ENCODE measurements at regions not wholly inside any gene's neighbourhood (a gene's known extent, or its start where the extent isn't known, plus 50 kb on each side); places are given as distances from the start of the nearest gene placed in this dataset.
"Not testable (repeated sequence)": the region's sequence is repeated elsewhere in the genome, so short reads cannot be mapped to it uniquely, and the experiment has no call there.

DNA sequence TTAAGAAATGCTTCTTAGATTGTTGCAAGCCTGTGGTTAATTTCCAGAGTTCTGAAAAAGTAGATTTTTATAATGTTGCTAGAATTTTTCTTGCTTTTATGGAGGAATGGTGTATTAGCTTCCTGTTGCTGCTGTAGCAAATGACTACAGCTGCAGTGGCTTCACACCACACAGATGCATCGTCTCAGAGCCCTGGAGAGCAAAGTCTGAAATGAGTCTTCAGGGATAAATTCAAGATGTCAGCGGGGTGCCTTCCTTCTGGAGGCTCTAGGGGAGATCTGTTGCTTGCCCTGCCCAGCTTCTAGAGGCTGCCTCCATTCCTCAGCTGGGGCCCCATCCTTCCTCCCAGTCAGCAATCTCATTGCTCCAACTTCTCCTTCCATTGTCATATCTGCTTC, 187.8 kb downstream of the ZNF516 start:
- no peak for DNase-seq

DNA sequence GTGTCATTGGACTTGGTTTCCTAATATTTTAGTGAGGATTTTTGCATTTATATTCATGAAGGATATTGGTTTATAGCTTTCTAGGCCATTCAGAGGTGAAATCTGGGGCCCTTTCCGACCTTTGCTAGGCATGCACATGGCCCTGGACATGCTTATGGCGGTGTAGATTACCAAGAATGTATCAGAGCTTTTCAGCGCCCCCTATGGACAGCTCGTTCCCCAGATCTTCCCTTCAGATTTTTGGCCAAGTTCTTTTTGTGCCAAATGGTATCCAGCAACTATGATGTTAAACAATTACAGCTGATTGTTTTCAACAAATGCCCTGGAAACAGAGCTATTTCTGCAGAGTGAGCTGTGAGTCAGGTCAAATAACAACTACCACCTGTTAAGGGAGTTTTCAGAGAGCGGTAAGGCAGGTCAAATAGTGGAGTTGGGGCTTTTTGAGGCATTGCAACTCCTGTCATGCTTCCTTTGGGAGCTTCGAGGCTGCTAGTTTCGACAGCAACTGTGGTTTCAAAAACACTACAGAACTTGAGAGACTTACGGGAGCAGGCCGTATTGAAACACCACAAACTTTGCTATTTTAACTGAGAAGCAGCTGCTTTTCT, 188.3 kb downstream of the ZNF516 start:
- DNase-seq, result no peak

DNA sequence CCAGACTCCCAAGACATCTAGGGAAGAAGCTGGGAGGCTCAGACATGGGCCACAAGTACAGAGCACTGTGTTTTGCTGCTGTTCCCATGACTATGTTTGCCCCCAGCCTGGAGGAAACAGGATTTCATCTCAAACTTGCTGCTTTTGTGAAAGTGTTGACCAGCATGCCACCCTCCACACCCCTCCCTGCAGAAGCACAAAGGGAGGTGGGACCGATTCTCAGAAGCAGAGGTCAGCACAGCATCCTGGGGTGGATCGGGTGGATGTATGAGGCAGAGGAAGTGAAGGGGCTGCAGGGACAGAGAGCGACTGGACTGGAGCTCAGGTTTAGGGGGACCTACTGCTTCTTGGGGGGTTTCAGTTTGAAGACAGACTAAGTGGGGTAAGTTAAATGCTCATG, 209.2 kb downstream of the ZNF516 start:
- no peak for DNase-seq

DNA sequence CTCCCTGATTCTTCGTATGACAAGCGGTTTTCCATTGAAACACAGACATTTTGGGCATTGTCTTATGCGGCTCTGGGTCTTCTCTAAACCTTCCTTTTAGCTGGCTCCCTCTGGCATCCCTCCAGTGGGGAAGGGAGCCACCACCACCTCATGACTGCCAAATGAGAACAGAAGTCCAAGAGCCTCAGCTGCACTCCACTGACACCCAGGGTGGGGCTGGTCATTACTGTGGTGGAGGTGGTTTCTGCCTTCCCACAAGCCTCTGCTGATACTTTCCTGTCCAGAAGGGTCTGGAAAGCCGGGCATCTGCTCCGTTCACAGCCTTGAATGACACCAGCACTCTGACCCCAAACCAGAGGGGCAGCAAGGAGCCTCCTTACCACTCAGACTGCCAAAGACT, 213.5 kb downstream of the ZNF516 start:
- DNase-seq, result no peak

DNA sequence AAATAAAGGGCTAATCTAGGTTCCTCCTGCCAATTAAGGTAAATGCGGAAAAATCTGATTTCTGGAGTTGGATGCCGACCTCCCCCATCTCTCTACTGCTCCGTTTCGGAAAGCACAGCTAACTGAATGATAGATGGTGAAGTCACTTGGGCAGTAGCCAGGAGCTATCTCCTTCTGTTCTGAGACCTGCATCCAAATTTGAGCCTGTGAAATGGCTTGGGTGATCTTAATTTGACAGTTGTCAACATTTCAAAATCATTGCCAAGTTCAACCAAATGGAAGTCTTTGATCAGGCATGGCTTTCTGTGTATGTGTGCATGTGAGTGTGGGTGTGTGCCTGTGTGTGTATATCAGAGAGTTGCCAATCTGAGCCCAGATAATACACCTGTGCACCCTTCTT, 217.2 kb downstream of the ZNF516 start:
- no peak for DNase-seq

DNA sequence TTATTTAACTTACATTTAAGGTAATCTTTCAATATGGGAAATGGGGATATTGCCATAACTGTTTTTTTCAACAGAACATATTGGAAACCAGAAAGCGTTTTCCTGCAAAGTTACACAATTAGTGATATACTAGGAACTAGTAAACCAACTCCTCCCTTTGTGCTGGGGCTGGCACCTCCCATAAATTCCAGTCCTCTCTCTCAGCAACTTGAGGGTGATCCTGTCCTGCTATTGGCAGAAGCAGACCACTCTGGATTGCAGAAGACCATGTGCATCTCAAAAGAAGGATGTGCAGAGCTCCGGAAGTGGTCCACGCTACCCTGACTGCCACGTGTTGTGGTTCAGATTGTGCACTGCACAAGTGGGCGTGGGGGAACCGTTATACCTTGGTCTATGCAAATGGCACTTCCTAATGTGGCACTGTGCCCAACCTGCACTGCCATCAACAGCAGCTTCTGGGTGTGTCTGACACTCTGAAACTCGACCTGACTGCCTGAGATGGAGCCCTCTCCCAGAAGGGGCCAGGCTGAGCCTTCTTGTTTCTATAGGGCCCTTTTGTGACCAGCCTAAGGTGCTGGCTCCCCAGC, 219.2 kb downstream of the ZNF516 start:
- no peak for DNase-seq

DNA sequence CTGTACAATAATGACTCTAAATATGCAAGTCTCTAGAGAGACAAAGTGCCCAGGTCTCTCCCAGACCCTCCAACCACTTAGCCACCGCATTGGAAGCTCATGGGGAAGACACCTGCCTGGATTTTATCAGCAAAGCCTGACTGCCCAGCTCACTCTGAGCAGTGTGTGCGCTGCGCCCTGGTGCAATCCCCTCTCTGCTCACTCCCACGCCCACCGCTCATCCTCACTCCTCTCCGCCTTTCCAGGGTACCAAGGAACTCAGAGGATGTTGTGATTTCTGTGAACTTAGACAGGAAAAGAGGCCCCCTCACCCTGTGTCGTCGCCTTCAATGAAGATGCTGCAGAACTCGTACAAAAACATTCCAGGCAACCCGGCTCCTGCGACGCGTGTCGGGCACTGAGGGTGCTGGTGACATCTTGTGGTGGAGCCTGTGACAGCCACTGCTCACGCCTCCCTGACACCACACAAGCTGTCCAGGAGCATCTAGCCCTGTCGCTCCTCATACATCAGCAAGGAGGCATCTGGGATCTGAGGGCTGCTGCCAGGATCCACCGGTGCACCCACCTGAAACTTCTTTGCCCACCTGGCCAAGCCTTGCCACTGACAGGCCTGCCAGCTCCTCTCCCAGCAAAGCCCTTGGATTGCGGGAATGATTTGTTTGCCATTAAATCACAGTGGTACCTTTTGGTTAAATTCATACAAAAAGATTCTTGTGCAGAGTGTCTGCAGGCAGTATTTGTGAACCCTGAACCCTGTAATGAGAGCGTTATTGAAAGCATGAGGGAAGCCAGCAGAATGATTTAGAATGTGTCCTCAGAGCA, 220.4 kb downstream of the ZNF516 start:
- DNase-seq, result no peak

DNA sequence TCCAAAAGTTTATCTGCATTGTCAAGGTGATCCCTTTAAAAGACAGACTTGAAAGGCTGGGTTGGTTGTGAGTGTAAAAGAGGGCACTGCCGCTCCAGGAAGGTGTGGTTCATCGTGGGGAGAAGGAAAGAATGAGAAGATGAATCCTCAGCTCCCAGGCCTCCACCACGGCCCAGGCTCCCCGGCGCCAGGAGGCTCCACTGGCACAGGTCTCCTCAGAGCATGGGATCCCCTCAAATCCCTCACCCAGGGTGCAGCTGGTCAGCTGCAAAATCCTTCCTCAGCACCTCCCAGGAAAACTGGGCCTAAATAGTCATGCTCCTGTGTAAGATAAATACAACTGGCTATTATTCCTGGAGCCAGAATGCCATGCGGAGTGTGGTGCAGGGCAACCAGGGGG, 221.1 kb downstream of the ZNF516 start:
- no peak for DNase-seq

DNA sequence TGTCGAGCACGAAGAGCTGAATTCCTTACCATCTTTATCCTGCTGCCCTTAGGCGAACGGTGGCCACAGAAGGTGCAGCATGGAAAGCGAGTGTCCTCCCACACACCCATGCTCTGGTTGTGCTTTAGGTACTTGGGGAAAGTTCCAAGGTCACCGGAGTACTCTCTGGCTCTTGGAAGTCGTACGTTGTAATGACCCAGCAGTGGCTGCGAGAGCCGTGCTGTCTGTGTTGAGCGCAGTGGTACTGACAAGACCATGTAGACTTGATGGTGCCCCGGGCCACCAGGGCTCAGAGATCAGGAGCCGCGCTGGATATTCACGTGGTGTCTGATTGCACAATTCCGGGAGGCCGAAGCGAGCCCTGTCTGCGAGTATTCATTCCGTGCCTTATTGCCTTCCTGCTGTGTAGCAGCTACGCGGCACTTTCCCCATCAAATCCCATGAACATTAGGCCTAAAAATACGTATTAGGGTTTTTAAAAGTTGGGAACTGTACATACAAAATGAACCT, 222.0 kb downstream of the ZNF516 start:
- DNase-seq, result no peak

DNA sequence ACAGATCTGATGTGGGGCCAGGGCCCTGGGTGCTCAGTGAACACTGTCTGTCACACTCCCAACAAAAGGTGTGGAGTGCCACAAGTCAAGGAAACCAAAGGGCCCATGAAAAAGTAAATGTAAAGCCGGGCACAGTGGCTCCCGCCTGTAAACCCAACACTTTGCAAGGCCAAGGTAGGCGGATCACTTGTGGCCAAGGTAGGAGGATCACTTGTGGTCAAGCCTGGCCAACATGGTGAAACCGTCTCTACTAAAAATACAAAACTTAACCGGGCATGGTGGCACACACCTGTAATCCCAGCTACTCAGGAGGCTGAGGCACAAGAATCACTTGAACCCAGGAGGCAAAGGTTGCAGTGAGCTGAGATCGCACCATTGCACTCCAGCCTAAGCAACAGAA, 227.6 kb downstream of the ZNF516 start:
- not testable (repeated sequence) for DNase-seq

DNA sequence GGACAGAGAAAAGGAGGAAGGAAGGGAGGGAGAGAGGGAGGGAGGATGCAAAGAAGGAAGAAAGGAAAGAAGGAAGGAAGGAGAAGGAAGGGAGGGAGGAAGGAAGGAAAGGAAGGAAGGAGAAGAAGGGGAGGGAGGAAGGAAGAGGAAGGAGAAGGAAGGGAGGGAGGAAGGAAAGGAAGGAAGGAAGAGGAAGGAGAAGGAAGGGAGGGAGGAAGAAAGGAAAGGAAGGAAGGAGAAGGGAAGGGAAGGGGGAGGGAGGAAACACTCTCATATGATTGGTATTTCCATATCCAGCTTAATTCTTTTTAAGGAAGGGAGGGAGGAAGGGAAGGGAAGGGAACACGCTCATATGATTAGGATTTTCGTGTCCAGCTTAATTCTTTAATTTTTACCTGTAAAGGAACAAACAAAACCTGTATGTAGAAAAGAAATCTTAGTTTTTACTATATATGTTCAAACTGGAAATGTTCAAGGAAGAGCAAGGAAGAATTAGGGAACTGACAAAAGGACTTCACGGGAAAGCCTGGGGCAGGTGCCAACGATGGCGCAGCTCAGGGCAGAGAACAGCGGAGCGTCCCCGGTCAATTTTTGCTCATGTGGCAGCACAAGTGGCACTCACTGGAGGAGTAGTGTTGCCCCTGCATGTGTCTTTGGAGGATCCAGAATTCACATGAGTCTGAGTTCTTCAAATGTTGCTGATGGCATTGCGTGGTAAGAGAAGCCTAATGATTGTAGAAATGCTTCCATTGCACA, 228.6 kb downstream of the ZNF516 start:
- no peak for DNase-seq

DNA sequence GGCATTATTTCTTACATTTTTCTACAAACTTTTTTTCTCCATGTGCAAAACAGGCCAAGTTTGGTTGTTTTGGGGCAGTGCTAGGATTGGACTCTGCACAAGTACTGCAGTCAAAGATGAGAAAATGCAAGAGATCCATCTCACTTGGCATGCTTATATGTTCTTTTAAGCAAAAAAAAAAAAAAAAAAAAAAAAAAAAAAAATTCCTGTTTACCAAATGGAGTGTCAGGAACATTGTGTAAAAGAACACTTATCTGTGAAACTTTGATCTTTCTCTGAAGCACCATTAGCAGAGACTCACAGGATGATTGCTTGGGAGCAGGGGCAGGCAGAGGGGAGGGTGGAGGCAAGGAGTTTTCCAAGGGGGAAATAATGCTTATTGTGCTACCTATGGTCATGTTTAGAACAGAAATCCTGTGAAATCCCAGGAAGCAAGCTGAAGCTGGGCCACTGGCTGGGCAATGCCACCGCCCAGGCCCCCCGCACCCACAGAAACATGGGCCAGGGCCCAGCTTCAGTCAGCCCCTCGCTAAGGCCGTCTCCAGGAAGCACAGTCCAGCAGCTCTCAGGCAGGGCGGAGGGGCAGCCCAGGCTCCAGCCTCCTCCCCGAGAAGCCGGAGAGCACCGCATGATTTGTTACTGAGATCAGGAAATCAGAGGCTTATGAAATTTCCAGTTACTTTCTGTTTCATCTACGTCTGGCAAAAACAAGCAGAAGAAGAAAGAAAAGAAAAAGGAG, 229.4 kb downstream of the ZNF516 start:
- no peak for DNase-seq

DNA sequence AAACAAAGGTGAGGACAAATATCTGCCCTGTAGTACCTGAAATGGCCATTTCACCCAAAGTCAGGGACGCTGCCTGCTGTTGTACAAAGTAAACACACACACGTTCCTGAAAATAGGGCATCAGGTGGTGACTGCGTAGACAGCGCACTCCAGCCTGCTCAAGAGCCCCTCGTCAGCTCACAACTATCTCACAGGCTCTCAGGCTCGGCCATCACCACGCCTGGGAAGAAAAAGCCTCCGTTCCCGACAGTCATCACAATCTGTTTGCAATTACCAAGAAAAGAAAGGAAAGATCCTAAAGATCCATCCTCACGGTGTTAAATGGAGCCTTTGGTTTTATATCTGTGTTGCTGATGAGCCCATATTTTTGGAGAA, 230.2 kb downstream of the ZNF516 start:
- no peak for DNase-seq

DNA sequence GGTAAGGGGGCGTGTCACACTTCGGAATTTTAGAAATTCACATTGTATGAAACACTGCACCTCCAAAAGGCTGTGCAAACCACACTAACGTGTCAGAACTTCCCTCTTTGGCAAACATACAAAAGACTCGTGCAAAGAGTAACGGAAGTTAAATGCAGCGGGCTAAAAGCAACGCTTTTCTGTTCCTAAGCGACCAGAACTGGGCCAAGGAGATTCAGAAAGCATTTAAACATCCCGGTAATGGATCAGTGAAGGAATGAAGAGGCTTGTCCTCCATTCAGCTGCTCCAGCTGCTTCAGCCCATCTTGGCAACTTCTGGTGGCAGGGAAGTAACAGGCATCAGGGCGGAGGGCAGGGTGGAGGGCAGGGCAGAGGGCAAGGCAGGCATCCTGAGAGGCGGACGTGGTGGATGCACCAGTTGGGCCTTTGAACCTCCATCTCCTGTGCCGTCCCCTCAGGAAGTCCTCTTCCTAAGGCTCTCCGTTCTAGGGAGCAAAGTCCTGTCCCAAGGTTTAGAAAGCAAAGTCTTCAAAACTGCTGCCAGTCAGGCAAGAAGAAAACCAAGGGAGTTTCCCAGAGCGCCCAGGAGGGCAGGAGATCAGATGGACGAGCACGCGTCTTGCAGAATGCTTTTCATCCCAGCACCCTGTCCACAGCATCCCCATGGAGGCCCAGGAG, 230.7 kb downstream of the ZNF516 start:
- no peak for DNase-seq

DNA sequence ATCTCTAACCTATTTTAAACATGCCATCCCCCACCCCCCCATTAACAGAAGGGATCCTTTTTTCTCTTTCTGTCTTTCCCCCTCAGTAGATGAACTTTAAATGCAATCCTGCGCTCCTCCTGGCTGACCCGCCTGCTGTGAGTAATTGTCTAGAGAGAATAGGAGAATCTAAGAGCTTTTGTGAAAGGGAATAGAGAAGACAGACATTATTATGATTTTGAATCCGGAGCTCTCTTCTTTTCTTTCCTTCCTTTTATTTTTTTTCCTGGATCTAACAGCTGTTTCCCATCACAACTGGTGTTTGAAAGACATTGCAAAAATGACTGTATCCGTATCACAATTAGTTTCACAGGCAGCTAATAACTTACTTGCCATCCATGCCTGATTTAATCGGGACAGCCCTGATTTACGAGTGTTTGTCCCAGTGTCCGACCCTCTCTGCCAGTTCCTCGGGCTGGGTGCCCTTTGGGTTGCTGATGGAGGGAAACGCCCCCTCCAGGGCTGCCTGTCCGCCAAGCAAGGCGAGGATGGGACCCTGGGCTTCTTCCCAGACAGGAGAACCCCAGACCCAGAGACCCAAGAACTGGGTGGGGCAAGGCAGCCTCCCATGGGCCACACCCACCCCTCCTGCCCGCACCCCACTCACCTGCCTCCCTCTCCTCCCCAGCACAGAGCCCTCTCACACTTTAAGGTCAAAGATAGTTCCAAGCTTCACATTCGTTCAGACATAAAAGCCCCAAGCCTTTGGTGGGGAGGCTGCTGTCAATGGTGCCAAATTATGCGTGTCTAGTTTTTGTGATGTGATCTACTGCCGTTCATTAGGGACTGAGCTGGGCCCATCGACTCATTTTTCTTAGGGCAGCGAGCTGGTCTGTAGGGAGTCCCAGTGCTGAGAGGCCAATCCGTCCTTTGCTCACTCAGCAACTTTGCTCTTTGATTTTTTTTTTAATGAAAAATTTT, 231.7 kb downstream of the ZNF516 start:
- no peak for DNase-seq

DNA sequence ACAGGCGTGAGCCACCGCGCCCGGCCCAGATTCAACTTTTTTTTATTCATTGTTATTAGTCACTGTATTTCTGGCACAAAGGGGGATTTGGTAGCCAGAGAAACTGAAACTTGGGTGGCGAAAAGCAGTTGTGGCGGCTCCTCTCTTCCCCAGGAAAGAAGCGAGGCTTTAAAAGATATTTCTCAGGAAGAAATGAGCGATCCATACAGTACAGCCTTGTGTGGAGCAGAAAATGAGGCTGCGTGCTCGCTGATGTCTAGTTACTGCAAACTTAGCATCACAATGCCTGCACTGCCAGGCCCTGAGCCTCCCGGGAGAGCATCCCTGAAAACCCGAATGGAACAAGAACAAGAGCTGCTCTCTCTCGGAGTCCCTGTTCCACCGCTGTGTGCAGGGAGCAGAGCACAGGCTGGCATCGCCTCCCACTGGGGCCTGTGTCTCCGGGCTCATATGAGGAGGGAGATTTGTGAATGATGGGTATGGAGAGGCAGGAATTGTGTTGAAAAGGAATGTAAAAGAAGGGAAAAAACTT, 234.0 kb downstream of the ZNF516 start:
- DNase-seq, result no peak

DNA sequence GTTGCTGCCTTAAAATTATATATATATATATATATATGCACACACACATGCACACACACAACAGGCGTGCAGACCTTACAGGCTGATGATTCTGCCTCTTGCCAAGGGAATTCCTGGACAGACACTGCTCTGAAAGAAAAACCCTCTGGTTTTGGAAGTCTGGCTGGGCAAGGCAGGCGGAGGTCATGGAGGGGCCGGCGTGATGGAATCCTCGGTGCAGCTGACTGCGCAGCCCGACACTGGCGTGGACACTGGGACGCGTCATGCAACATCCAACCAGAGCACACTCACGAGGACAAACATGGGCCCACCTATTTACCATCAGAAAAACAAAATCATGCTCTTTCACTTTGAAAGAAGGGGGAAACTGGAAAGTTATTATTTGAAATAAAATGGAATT, 235.3 kb downstream of the ZNF516 start:
- DNase-seq, result no peak

DNA sequence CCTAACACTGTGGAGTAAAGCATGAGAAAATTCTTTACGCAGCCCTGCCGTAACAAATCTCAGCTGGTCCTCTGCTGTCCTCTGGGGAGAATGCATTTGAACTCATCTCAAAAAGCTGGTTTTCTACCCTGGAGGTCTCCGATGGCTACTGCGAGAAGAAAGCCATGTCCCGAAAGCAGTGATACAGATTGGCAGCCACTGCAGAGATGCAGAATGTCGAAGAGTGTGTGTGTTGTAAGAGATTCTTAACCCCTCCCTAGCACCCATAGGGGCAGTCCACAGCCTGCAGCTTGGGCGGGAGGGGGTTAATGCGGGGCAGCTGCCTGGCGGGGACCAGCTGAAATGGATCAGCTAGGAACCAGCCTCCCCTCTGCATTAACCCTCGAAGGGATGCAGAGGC, 235.9 kb downstream of the ZNF516 start:
- DNase-seq, result no peak

DNA sequence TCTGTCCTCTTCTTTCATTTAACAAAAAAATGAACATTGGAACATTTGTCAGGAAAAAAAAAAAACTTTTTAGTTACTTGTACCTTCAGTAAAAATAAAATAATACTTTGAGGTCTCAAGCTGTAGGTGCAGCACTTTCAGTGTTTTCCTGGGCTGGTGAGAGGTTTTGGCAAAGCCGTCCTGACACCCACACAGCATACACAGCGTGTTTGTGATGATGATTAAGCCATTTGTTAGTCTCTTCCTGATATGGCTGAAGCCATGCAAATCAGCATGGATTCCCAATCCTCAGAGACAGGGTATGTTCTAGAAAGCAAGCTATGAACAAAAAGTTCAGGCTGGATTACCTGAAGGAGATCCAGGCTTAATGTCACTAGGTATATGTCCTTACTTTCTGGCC, 236.8 kb downstream of the ZNF516 start:
- DNase-seq, result no peak

DNA sequence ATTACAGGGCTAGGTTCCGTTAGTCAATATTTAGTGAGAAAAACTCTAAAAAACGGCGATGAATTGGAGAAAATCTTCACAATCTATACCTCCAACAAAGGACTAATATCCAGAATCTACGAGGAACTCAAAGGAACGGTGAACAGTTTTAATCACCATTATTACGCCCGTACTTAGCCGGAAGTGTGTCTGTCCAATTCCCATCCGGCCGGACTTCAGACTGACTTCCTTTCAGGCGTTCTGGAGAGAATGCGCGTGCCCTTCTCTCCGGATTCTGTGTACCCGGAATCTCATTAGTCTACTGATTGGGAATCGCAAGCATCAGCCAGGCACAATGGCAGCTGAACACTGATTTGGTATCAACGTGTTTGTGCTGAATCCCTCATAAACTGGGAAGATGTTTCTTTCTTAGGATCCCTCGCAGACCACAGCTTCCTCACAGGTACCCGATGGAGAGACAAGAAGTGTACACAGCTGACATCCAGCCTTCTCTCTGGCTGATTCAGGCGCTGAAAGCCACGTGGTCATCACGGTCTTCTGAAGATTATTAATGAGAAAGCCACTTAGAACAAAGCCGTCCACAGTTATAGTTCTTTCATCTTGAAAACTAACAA, 239.9 kb downstream of the ZNF516 start:
- no peak for DNase-seq

Data from stimulated activated CD4-positive, alpha-beta T cell treated with anti-CD3 and anti-CD28 coated beads, Interleukin-4, amount 100 ng/mL, for 1 hour (primary cell).